ENCODE measurements at regions not wholly inside any gene's neighbourhood (a gene's known extent, or its start where the extent isn't known, plus 50 kb on each side); places are given as distances from the start of the nearest gene placed in this dataset.

- no peak for DNase-seq
These were observed 102.4 kb downstream of the SLIT2 start for GRCh38 chr4:20354120-20354519.

GRCh38 chr4:20356565-20356964 lies 104.9 kb downstream of the SLIT2 start:
- DNase-seq: peak; percentile 35

- DNase-seq: no peak
These were observed 106.4 kb downstream of the SLIT2 start for GRCh38 chr4:20358110-20358509.

GRCh38 chr4:20359692-20360091 lies 108.0 kb downstream of the SLIT2 start:
- no peak for DNase-seq

GRCh38 chr4:20362148-20362547 lies 110.4 kb downstream of the SLIT2 start:
- no peak for DNase-seq

- no peak for DNase-seq
These were observed 113.3 kb downstream of the SLIT2 start for GRCh38 chr4:20364969-20365368.

- DNase-seq: no peak
These were observed 115.7 kb downstream of the SLIT2 start for GRCh38 chr4:20367446-20367845.

- DNase-seq: no peak
These were observed 117.2 kb downstream of the SLIT2 start for GRCh38 chr4:20368926-20369325.

GRCh38 chr4:20370274-20370673 lies 118.6 kb downstream of the SLIT2 start:
- DNase-seq: no peak

GRCh38 chr4:20376070-20376469 lies 124.4 kb downstream of the SLIT2 start:
- no peak for DNase-seq

GRCh38 chr4:20378181-20378580 lies 126.5 kb downstream of the SLIT2 start:
- DNase-seq: no peak

- DNase-seq: no peak
These were observed 129.3 kb downstream of the SLIT2 start for GRCh38 chr4:20381005-20381404.

- DNase-seq: no peak
These were observed 131.6 kb downstream of the SLIT2 start for GRCh38 chr4:20383283-20383682.

- no peak for DNase-seq
These were observed 132.3 kb downstream of the SLIT2 start for GRCh38 chr4:20383969-20384368.

- no peak for DNase-seq
These were observed 132.8 kb downstream of the SLIT2 start for GRCh38 chr4:20384456-20384855.

- no peak for DNase-seq
These were observed 134.5 kb downstream of the SLIT2 start for GRCh38 chr4:20386001-20386740.

GRCh38 chr4:20386906-20387305 lies 135.2 kb downstream of the SLIT2 start:
- no peak for DNase-seq

- DNase-seq: no peak
These were observed 139.5 kb downstream of the SLIT2 start for GRCh38 chr4:20391198-20391597.

- DNase-seq: no peak
These were observed 140.2 kb downstream of the SLIT2 start for GRCh38 chr4:20391912-20392311.

GRCh38 chr4:20393486-20394100 lies 141.9 kb downstream of the SLIT2 start:
- DNase-seq: no peak

- no peak for DNase-seq
These were observed 142.8 kb downstream of the SLIT2 start for GRCh38 chr4:20394512-20394911.

- no peak for DNase-seq
These were observed 143.6 kb downstream of the SLIT2 start for GRCh38 chr4:20395160-20395773.

- DNase-seq: no peak
These were observed 151.6 kb downstream of the SLIT2 start for GRCh38 chr4:20403290-20403689.

GRCh38 chr4:20403846-20404245 lies 152.1 kb downstream of the SLIT2 start:
- no peak for DNase-seq
